SK-N-SH (cell line): ENCODE measurements at regions not wholly inside any gene's neighbourhood (a gene's known extent, or its start where the extent isn't known, plus 50 kb on each side); places are given as distances from the start of the nearest gene placed in this dataset.

Experiments
- CTCF ChIP-seq: fragments of 200-600 bp; sonication (generic); IDR thresholded peaks from 2 replicates; pipeline ENCODE4 v1.6.1; 2017; ENCODE audit warnings: antibody characterized with exemption, mild to moderate bottlenecking, moderate library complexity
- FOSL2 ChIP-seq: IDR thresholded peaks from 2 replicates; pipeline ENCODE4 v1.4.0; 2012; ENCODE audit warnings: low read depth, mild to moderate bottlenecking, moderate library complexity, borderline replicate concordance
- IRF3 ChIP-seq: fragments of 150-350 bp; IDR thresholded peaks from 2 replicates; pipeline ENCODE4 v1.6.1; 2016; ENCODE audit warnings: mild to moderate bottlenecking, low read depth, low read length
- MAX ChIP-seq: IDR thresholded peaks from 2 replicates; pipeline ENCODE4 v1.4.0; 2012; ENCODE audit warnings: low read depth
- RAD21 ChIP-seq: IDR thresholded peaks from 2 replicates; pipeline ENCODE4 v1.6.1; 2012; ENCODE audit warnings: mild to moderate bottlenecking, low read length
- TEAD4 ChIP-seq: IDR thresholded peaks from 2 replicates; pipeline ENCODE4 v1.4.0; 2012; ENCODE audit warnings: mild to moderate bottlenecking, borderline replicate concordance; ENCODE audit not compliant: insufficient read depth

GRCh38 chr10:53458007-53458406, 685.4 kb upstream of the MBL2 start:
- no peak for TF ChIP-seq FOSL2
- no peak for TF ChIP-seq MAX
- no peak for TF ChIP-seq CTCF
- TF ChIP-seq RAD21: no peak
- no peak for TF ChIP-seq IRF3
- no peak for TF ChIP-seq TEAD4
